ENCODE measurements at regions not wholly inside any gene's neighbourhood (a gene's known extent, or its start where the extent isn't known, plus 50 kb on each side); places are given as distances from the start of the nearest gene placed in this dataset.

- no peak for TF ChIP-seq ZNF274 (IDR thresholded peaks at IDR 0.05; ENCODE audit: low read depth, low read length)
- TF ChIP-seq YY1 (IDR thresholded peaks at IDR 0.05; ENCODE audit: insufficient read depth, insufficient read length), result no peak
- no peak for TF ChIP-seq SUZ12 (IDR thresholded peaks at IDR 0.05; ENCODE audit: extremely low read depth, insufficient read depth, insufficient read length)
Observed at GRCh38 chr10:64368298-64368697, 847.1 kb downstream of the REEP3 start.

Data from NT2/D1 (cell line).